SK-N-MC (cell line): ENCODE measurements at regions not wholly inside any gene's neighbourhood (a gene's known extent, or its start where the extent isn't known, plus 50 kb on each side); places are given as distances from the start of the nearest gene placed in this dataset.

Source experiments
- DNase-seq: peaks from one replicate; pipeline ENCODE4 v3.0.0-alpha.2; 2011; ENCODE audit warnings: low read depth, low spot score
- H3K27ac ChIP-seq: fragments of 200-600 bp; sonication (generic); 2 replicates; pipeline ENCODE4 v1.5.1; 2016; ENCODE audit warnings: mixed run types
- H3K36me3 ChIP-seq: fragments of 200-600 bp; sonication (generic); 2 replicates; pipeline ENCODE4 v1.6.1; 2017; ENCODE audit warnings: antibody characterized with exemption, low read length, mixed read lengths; ENCODE audit not compliant: insufficient read depth
- H3K4me3 ChIP-seq: fragments of 200-600 bp; sonication (generic); 2 replicates; pipeline ENCODE4 v1.5.1; 2016
- H3K9ac ChIP-seq: fragments of 200-600 bp; sonication (generic); 2 replicates; pipeline ENCODE4 v1.8.0; 2017; ENCODE audit warnings: mixed run types, mixed read lengths; ENCODE audit not compliant: insufficient read length
- H3K9me3 ChIP-seq: fragments of 200-600 bp; sonication (generic); 2 replicates; pipeline ENCODE4 v1.6.1; 2017; ENCODE audit warnings: low read depth, mild to moderate bottlenecking, antibody characterized with exemption, low read length, moderate library complexity, mixed read lengths
- EZH2 ChIP-seq: fragments of 200-600 bp; sonication (generic); IDR thresholded peaks from one replicate; pipeline ENCODE4 v1.6.1; 2017; ENCODE audit warnings: antibody characterized with exemption
- FOXP2 ChIP-seq: optimal IDR thresholded peaks from 2 replicates; pipeline ENCODE3; 2011; ENCODE audit warnings: mild to moderate bottlenecking, moderate library complexity; ENCODE audit not compliant: insufficient read depth; ENCODE audit errors: extremely low read length, control extremely low read depth
- POLR2AphosphoS5 ChIP-seq: IDR thresholded peaks from 2 replicates; pipeline ENCODE4 v1.6.1; 2012; ENCODE audit warnings: mild to moderate bottlenecking, low read depth, low read length, borderline replicate concordance

- Histone ChIP-seq H3K9me3 (no peaks in the 10 kb centered on the region), H3K9ac (no peak overlapping the region), H3K4me3 (no peak overlapping the region), H3K36me3 (no peaks in the 10 kb centered on the region), H3K27ac (no peak overlapping the region)
- TF ChIP-seq POLR2AphosphoS5, result no peak
- TF ChIP-seq EZH2, result no peak
- TF ChIP-seq FOXP2, result no peak
- no peak for DNase-seq
Measured at GRCh38 chr2:161088658-161089350, 71.4 kb upstream of the TANK start.

- H3K9ac ChIP-seq, result no peak overlapping the region
- no peaks in the 10 kb centered on the region for H3K9me3 ChIP-seq
- DNase-seq, result no peak
- TF ChIP-seq FOXP2 (no peak), EZH2 (no peak), POLR2AphosphoS5 (no peak)
- no peak overlapping the region for H3K4me3 ChIP-seq
- no peaks in the 10 kb centered on the region for H3K36me3 ChIP-seq
- H3K27ac ChIP-seq, result no peak overlapping the region
Measured at GRCh38 chr2:161090411-161090810, 69.8 kb upstream of the TANK start.

- H3K27ac ChIP-seq, result no peak overlapping the region
- H3K36me3 ChIP-seq, result no peaks in the 10 kb centered on the region
Measured at GRCh38 chr2:161095314-161095713, 64.9 kb upstream of the TANK start.

DNA sequence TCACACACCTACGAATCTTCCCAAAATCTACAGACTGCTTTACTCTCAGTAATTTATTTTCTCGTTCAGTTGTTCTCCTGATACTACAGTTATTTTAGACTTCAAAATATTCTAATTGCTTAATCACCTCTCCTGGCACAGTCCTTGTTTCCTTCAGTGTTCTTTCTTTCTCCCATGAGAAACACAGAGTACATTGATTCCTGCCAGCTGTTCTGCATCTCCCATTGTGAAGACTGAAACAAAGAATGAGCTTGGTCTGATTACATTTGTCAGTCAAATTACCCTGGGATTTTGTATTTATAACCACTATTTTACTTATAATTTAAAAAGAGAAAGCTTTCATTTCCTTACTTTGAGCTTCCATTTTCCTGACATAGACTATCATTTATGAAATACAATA lies 63.9 kb upstream of the TANK start:
- no peaks in the 10 kb centered on the region for H3K36me3 ChIP-seq
- DNase-seq, result no peak
- H3K9me3 ChIP-seq, result no peaks in the 10 kb centered on the region
- no peak overlapping the region for H3K4me3 ChIP-seq
- TF ChIP-seq FOXP2 (no peak), EZH2 (no peak), POLR2AphosphoS5 (no peak)
- no peak overlapping the region for H3K27ac ChIP-seq
- no peak overlapping the region for H3K9ac ChIP-seq

More at GRCh38 chr2:161095314-161095713, 64.9 kb upstream of the TANK start:
- no peak overlapping the region for H3K4me3 ChIP-seq
- no peaks in the 10 kb centered on the region for H3K9me3 ChIP-seq
- H3K9ac ChIP-seq, result no peak overlapping the region
- DNase-seq, result no peak
- no peak for TF ChIP-seq FOXP2
- no peak for TF ChIP-seq POLR2AphosphoS5
- TF ChIP-seq EZH2, result no peak

DNA sequence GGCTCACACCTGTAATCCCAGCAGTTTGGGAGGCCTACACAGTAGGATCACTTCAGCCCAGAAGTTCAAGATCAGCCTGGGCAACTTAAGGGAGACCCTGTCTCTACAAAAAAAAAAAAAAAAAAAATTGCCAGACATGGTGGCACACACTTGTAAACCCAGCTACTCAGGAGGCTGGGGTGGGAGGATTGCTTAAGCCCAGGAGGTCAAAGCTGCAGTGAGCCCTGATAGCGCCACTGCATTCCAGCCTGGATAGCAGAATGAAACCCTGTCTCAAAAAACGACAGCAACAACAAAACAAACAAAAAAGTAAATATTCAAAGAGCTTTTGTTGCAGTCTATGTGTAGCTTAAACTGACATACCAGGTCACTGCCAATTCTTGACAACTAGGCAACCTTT lies 63.1 kb upstream of the TANK start:
- Histone ChIP-seq H3K4me3 (no peak overlapping the region), H3K9me3 (no peaks in the 10 kb centered on the region), H3K9ac (no peak overlapping the region), H3K36me3 (no peaks in the 10 kb centered on the region), H3K27ac (no peak overlapping the region)
- TF ChIP-seq EZH2 (no peak), POLR2AphosphoS5 (no peak), FOXP2 (no peak)
- DNase-seq, result no peak

DNA sequence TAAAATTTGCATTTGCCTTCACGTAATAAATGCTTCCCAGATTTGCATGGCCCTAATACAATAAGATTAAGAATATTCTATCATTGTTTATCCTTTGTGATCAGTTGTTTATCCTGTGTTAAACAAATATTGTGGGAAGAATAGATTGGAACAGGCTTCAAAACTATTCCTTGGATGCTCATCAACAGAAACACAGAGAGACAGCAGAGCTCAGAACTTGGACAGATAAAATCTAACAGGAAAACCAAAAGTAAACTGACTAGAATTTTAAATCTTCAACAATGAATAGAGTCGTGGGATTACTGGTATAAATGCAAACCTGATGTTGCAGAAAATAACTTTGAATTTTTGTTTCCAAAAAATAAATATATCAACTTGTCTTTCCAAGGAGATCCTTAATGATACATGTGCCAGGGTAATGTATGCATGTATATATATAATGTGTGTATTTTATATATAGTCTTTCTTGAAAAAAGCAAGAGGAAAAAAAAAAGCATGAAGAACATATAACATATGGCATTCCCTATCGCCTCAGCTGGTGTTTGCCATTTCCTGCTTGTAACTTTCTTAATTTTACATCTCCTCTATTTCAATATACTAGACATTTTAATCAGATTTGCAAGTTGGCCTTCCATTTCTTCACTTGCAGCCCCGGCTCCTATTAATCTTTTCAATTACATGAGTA lies 59.9 kb upstream of the TANK start:
- no peak; the same call in 1 of the 2 replicates for TF ChIP-seq POLR2AphosphoS5
- peak; percentile 31 for TF ChIP-seq FOXP2
- Histone ChIP-seq H3K9ac (no peak overlapping the region), H3K36me3 (no peaks in the 10 kb centered on the region), H3K27ac (peak overlapping the region; percentile 20), H3K9me3 (no peaks in the 10 kb centered on the region), H3K4me3 (peak overlapping the region; percentile 44)
- peak; percentile 67 for DNase-seq

- no peak for DNase-seq
- Histone ChIP-seq H3K9ac (no peak overlapping the region), H3K9me3 (no peaks in the 10 kb centered on the region), H3K27ac (peak overlapping the region; percentile 20; the same call in 1 of the 2 replicates), H3K36me3 (no peaks in the 10 kb centered on the region), H3K4me3 (no peak overlapping the region)
- no peak for TF ChIP-seq EZH2
Measured at GRCh38 chr2:161101406-161101805, 58.8 kb upstream of the TANK start.

- Histone ChIP-seq H3K9me3 (no peaks in the 10 kb centered on the region), H3K27ac (peak overlapping the region; percentile 60; the same call in 1 of the 2 replicates), H3K36me3 (no peaks in the 10 kb centered on the region), H3K4me3 (peak overlapping the region; percentile 47; the same call in 1 of the 2 replicates), H3K9ac (no peak overlapping the region)
- DNase-seq, result no peak
- TF ChIP-seq POLR2AphosphoS5 (no peak), EZH2 (no peak), FOXP2 (no peak)
Measured at GRCh38 chr2:161102770-161103450, 57.3 kb upstream of the TANK start.
